Right ventricle myocardium inferior (tissue), 1 donor: ENCODE measurements at regions not wholly inside any gene's neighbourhood (a gene's known extent, or its start where the extent isn't known, plus 50 kb on each side); places are given as distances from the start of the nearest gene placed in this dataset.
"Not testable (repeated sequence)": the region's sequence is repeated elsewhere in the genome, so short reads cannot be mapped to it uniquely, and the experiment has no call there.

Experiments used
- ATAC-seq: fragments of 200-7000 bp; cut with Tn5 transposase; one replicate; pipeline ENCODE4 v1.9.1; 2020; ENCODE audit warnings: mild to moderate bottlenecking, moderate library complexity
- DNase-seq: peaks from one replicate; pipeline ENCODE4 v3.0.0; 2021; ENCODE audit errors: missing footprints
- intact Hi-C: fragments of 100-400 bp; cut with DNase I; formaldehyde crosslinking; loops from one replicate; pipeline ENCODE4 v1.11.0; 2022
- donor health status: DM: no; HTN: yes; CAD: no; lungs with severe emphysema.

- intact Hi-C loops, DNase-seq, ATAC-seq: not testable (repeated sequence)
Measured at GRCh38 chr17:31600144-31600543, 208.7 kb downstream of the RAB11FIP4 start.

GRCh38 chr17:31598921-31599571 lies 207.6 kb downstream of the RAB11FIP4 start:
- intact Hi-C loops = no loop called here
- DNase-seq (no peak), ATAC-seq (no peak)

DNA sequence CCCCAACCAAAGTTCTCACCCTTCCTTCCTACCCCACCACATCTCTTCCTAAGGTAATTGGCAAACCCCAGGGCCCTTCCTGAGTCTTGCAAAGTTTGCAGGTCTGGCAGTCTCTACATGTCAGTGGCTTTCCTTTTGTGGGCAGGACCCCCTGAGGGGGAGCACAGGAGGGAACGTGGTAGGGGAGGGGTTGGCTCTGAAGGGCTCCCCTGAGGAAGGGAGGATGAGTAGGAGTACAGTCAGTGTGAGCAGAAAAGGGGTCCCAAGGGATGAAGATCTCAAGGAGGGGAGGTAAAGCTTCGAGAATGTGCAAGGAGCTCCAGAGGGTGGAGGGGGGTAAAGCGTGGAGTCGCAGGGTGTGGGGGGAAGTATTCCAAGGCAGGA lies 206.9 kb downstream of the RAB11FIP4 start:
- ATAC-seq (no peak), DNase-seq (no peak)
- intact Hi-C loops = no loop called here

DNA sequence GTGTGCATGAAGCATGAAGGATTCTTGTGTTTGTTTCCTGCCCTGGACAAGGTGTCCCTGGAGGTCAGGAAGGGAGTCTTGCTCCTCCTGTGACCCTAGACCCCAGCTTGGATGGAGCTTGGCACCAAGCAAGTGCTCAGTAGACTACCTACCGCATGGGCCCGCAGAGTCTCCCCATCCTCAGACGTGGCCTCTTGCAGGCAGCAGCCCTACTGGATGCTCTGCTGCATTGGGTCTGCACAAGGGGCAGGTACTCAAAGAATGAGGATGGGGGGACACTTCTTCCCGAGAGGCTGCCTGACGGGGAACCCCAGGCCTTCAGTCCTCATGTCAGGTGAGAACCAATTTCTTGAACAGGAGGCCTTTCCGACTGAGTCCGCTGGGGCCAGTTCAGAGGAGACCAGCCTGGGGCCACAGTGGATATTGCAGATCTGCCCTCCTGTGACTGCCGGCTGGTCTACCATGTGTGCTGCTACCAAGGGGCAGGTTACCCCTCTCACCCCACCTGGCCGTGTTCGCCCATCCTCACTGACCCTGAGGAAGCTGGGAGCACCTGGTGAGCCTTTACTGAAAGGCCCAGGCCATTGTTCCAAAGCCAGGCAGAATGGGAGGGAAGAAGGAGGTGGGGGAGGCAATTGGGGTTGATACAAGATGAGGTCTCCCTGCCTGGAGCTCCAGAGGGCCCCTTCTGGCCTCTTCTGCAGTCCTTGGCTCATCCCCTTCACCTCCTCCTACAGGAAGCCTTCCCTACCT lies 206.3 kb downstream of the RAB11FIP4 start:
- ATAC-seq (no peak), DNase-seq (no peak)
- intact Hi-C loops = no loop called here

GRCh38 chr17:31596382-31597323 lies 205.2 kb downstream of the RAB11FIP4 start:
- ATAC-seq = peak; percentile 91
- DNase-seq = peak; percentile 89
- intact Hi-C loops = no loop called here

DNA sequence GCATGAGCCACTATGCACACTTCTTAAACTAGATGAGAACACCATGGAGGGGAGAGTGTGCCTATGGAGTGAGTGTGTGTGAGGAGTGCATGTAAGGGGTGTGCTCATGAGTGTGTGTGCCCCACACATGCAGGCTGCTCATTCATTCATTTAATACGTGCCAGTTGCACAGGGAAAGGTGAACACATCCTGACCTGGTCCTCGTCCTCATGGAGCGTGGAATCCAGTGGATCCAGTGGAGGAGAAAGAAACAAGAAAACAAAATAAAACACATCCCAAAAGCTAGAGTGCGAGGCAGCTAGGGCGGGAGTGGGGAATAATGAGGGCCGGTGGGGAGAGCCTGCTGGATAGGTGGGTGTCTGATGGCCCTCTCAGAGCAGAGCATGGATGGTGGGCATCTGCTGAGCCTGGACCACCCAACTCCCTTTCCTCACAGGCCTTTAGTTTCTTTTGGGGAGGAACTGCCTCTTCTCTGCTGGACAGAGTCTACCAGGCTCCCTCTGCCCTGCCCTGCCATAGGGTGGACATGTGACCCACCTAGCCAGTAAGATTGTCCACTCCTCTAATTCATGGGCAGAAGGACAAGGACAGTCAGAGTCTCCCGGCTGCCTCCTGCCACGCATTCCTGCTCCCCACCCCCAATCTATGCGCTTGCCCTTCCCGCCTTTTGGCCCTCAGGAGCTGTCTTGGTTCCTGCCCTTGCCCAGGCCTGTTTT lies 204.3 kb downstream of the RAB11FIP4 start:
- ATAC-seq = no peak

GRCh38 chr17:31595076-31595475 lies 203.6 kb downstream of the RAB11FIP4 start:
- intact Hi-C loops = no loop called here
- no peak for DNase-seq
- no peak for ATAC-seq

More for the DNA sequence above, 204.3 kb downstream of the RAB11FIP4 start:
- no peak for DNase-seq
- intact Hi-C loops = no loop called here

DNA sequence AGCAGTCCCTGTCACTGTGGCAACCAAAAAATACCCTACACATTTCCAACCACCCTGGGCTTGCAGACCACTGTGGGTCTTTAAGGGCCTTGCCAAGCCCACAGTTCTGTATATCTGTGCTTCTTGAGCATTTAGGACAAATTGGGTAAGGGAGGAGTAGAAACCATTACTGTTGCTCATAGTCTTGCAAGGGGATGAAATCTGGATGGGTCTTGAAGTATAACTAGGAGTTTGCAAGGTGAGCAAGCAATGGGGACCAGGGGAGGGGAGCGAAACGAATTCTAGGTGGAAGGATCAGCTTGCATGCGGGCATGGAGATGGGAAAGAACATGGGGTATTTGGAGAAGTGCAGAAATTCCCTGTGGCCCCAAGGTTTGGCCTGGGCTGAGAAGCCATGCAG lies 202.9 kb downstream of the RAB11FIP4 start:
- intact Hi-C loops = no loop called here
- no peak for DNase-seq
- ATAC-seq = no peak

GRCh38 chr17:31593806-31594205 lies 202.3 kb downstream of the RAB11FIP4 start:
- intact Hi-C loops = no loop called here
- ATAC-seq (peak; percentile 62), DNase-seq (no peak)

- DNase-seq (no peak), ATAC-seq (no peak)
- intact Hi-C loops = no loop called here
Measured at GRCh38 chr17:31591924-31592323, 200.4 kb downstream of the RAB11FIP4 start.

DNA sequence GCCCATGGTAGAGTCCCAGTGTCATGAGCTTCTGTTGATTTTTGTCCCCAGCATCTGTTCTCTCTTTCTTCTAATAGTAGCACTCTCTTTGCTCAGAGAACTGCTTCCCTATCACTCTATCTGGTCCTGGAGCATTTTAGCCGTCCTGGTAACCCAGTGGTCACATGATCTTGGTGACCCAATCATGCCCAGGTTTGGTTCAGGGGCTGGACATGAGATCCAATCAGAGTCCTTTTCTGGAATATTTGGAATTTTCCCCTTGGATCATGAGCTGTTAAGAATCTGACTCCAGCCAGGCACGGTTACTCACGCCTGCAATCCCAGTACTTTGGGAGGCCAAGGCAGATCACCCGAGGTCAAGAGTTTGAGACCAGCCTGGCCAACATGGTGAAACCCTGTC lies 197.0 kb downstream of the RAB11FIP4 start:
- ATAC-seq = no peak
- intact Hi-C loops = no loop called here
- no peak for DNase-seq

DNA sequence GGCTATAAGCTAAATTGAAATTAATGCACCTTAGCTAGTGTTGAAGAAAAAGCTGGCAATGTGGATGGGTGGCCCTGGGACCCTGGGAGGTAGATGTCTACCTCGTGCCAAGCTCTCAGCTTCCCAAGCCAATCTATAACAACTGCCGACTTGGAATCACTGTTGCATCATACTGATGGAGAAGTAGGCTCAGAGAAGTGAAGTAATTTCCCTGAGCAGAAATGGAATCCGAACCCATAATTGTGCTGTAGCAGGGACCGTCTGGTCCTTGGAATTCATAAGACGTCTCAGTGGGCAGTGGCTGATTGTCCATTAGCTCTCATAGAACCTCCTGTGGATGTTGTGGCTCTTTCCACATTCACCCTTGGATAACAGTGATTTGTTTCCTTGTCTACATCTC lies 196.6 kb downstream of the RAB11FIP4 start:
- no peak for DNase-seq
- no peak for ATAC-seq
- intact Hi-C loops = no loop called here
